ENCODE measurements at regions not wholly inside any gene's neighbourhood (a gene's known extent, or its start where the extent isn't known, plus 50 kb on each side); places are given as distances from the start of the nearest gene placed in this dataset.

DNA sequence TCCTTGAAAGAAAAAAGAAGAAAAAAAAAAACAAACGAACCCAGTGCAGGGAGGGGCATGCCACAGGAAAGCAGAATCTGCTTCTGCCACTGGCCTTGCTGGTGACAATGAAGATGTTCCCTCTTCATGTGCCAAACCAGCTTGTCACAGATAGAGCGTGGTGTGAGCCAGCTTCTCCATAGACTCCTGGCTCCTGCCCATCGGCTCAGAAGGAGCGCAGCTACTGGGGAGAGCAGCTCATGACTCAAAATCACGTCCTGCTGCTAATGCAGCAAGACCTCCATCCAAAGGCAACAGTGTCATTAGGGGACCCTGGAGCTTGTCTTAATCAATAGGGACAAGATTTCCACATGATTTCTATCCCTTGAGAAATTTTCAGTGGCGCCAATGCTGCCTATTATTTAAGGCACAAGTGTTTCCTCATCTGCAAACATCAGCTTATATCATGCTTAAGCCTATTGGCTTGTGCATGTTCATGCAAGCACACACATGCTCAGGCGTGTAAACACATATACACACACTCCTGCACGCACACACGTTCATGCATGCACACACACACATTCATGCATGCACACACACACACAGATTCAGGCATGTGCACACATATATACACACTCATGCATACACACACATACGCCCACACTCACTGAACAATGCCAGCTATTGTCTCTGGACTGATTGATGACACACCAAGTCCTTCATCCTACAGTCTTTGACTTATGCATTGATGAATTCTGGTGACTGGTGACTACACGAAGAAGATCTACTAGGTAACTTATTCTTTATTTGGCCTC lies 682.0 kb upstream of the ID2 start:
- Mint-ChIP-seq H3K9me3 (no peaks in the 10 kb centered on the region), H3K27me3 (no peaks in the 10 kb centered on the region), H3K4me1 (ENCODE audit: low read depth) (peaks cover 9% of the 10 kb centered on the region), H3K36me3 (ENCODE audit: low read depth) (no peaks in the 10 kb centered on the region), H3K4me3 (no peak overlapping the region), H3K27ac (no peak overlapping the region)
- no peak for TF ChIP-seq CTCF (IDR thresholded peaks at IDR 0.05)
- ATAC-seq (no peak), DNase-seq (no peak)
- ChIA-PET CTCF (interaction anchor here (1.1 to 2.3 kb wide), 2 partner anchors 9 to 31 kb away, joined by 3 to 5 read pairs; no protein-coding TSS in a partner anchor), POLR2A (no interaction called here)
- intact Hi-C loops (cut with micrococcal nuclease): no loop called here

GRCh38 chr2:8000870-8001269 lies 681.0 kb upstream of the ID2 start:
- TF ChIP-seq CTCF (IDR thresholded peaks at IDR 0.05): no peak
- Mint-ChIP-seq H3K9me3 (no peaks in the 10 kb centered on the region), H3K27me3 (no peaks in the 10 kb centered on the region), H3K27ac (no peak overlapping the region), H3K4me3 (no peak overlapping the region), H3K36me3 (ENCODE audit: low read depth) (no peaks in the 10 kb centered on the region), H3K4me1 (ENCODE audit: low read depth) (peaks cover 9% of the 10 kb centered on the region)
- CTCF ChIA-PET: interaction anchor here (2.3 kb wide), 1 partner anchor 10 kb away, joined by 5 read pairs; no protein-coding TSS in a partner anchor
- DNase-seq: no peak
- intact Hi-C loops (cut with micrococcal nuclease): no loop called here
- POLR2A ChIA-PET: no interaction called here
- no peak for ATAC-seq

DNA sequence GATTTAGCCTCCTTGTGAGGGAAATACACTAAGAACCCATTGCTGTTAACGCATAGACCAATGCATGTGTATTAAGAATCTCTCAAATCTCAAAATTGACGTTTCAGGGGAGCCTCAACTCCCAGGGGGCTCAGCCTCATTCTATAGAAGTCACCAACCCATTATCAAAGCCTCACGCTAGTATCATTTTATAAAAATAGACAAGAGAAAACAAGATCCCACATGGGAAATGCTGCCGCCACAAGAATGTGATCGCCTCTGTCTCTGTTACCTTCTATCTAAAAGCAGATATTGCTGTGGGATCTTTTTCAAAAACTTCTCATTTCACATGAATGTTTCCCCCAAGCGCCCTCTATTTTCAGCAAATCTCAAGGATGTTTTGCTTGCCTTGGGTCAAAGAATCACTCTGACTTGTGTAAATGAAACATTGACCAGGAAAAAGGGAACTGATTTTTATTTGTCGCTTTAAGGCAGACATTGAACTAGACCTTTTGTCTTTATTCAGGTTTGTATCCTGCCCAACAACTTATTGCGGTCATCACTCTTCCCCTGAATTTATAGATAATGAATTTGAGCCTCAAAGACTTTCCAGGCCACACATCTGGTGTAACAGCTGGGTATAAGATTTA lies 679.0 kb upstream of the ID2 start:
- Mint-ChIP-seq H3K27me3 (no peaks in the 10 kb centered on the region), H3K36me3 (ENCODE audit: low read depth) (no peaks in the 10 kb centered on the region), H3K4me3 (no peak overlapping the region), H3K27ac (no peak overlapping the region), H3K9me3 (no peaks in the 10 kb centered on the region), H3K4me1 (ENCODE audit: low read depth) (peaks cover 7% of the 10 kb centered on the region)
- no peak for TF ChIP-seq CTCF (IDR thresholded peaks at IDR 0.05)
- DNase-seq: no peak
- ATAC-seq: no peak
- CTCF ChIA-PET: no interaction called here
- intact Hi-C loops (cut with micrococcal nuclease): no loop called here
- POLR2A ChIA-PET: no interaction called here

DNA sequence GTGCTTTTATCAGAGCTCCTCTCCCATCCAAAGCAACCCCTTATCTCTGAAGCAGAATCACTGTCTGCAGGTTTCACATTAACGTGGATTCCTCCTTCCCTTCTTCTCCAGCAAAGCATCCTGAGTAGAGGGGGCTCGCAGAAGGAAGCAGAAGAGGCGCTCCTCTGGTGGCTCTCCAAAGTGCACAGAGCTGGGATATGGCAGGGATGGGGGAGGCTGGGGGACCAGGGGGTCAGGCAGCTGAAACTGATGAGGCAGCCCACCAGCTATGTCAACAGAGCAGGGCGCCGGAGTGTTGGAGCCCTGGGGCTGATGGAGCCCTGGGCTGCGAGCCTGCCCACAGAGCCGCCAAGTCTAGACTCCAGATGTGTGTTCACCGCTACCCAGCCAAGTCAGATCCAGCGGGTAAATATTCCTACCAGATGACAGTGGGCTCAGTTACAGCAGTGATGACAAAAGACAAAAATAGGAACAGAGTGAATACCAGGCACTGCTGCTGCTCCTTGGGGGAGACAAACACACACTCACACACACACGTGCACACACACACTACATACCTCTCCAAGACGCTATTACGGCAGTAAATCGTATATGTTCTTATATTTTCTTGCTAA lies 678.3 kb upstream of the ID2 start:
- Mint-ChIP-seq H3K27me3 (no peaks in the 10 kb centered on the region), H3K4me1 (ENCODE audit: low read depth) (peaks cover 7% of the 10 kb centered on the region), H3K9me3 (no peaks in the 10 kb centered on the region), H3K27ac (no peak overlapping the region), H3K4me3 (no peak overlapping the region), H3K36me3 (ENCODE audit: low read depth) (no peaks in the 10 kb centered on the region)
- no peak for ATAC-seq
- no peak for DNase-seq
- POLR2A ChIA-PET: no interaction called here
- CTCF ChIA-PET: no interaction called here
- intact Hi-C loops (cut with micrococcal nuclease): no loop called here
- no peak for TF ChIP-seq CTCF (IDR thresholded peaks at IDR 0.05)

- no peak for ATAC-seq
- CTCF ChIA-PET: no interaction called here
- POLR2A ChIA-PET: no interaction called here
Observed at GRCh38 chr2:8004250-8004681, 677.6 kb upstream of the ID2 start.

More at GRCh38 chr2:8004250-8004681, 677.6 kb upstream of the ID2 start:
- no peak for TF ChIP-seq CTCF (IDR thresholded peaks at IDR 0.05)
- Mint-ChIP-seq H3K36me3 (ENCODE audit: low read depth) (no peaks in the 10 kb centered on the region), H3K27me3 (no peaks in the 10 kb centered on the region), H3K4me3 (no peak overlapping the region), H3K4me1 (ENCODE audit: low read depth) (peaks cover 7% of the 10 kb centered on the region), H3K9me3 (no peaks in the 10 kb centered on the region), H3K27ac (no peak overlapping the region)
- no peak for DNase-seq
- intact Hi-C loops (cut with micrococcal nuclease): no loop called here
